ENCODE measurements at regions not wholly inside any gene's neighbourhood (a gene's known extent, or its start where the extent isn't known, plus 50 kb on each side); places are given as distances from the start of the nearest gene placed in this dataset.

DNA sequence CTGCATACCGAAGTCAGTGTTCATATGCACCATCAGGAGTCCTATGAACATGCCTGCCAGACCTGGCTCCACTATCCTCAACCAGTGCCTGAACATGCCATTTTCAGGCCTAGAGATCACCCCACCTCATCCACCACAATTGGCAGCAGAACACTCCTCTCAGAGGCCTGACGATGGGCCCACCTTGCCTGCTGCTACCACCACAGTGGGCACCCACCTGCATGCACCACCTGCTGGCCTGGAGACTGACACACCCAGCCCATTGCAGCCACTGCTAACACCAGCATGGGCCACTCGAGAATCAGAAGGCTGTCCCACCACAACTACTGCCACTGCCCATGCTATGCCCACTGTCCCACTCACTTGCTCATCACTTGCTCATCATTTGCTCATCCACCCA is 130.7 kb upstream of the FAM13C start:
- Histone ChIP-seq H3K27ac (ENCODE audit: low read depth, low read length) (no peak overlapping the region), H3K23me2 (ENCODE audit: low read depth, low read length) (no peaks in the 10 kb centered on the region), H2BK15ac (ENCODE audit: low read length) (no peak overlapping the region), H4K5ac (ENCODE audit: insufficient read length, low read depth, low read length) (no peak overlapping the region), H3K18ac (ENCODE audit: extremely low read depth, low read length) (no peak overlapping the region), H3K4me3 (ENCODE audit: extremely low read depth in 1 of 4, insufficient read depth in 2 of 4, low read depth in 3 of 4, low read length in 4 of 4) (no peak overlapping the region), H4K20me1 (replicated peaks in 1 of 2; ENCODE audit: control insufficient read depth in 1 of 2, insufficient read depth in 2 of 2, low read length in 2 of 2) (no peaks in the 10 kb centered on the region), H3K9ac (replicated peaks in 1 of 4; ENCODE audit: extremely low read depth in 1 of 4, low read depth in 3 of 4, low read length in 3 of 4) (no peak overlapping the region), H3K4ac (replicated peaks; ENCODE audit: insufficient read length, low read depth, low read length) (no peak overlapping the region), H2AK5ac (ENCODE audit: low read depth, low read length) (no peak overlapping the region), H2BK5ac (ENCODE audit: low read depth, low read length) (no peak overlapping the region), H3K9me3 (ENCODE audit: insufficient read depth in 2 of 2, low read depth in 1 of 2, low read length in 1 of 2) (peaks cover 3 to 6% of the 10 kb centered on the region in 2 experiments; a peak in 3 of 4 replicates), H4K8ac (ENCODE audit: extremely low read depth, insufficient read depth, low read length) (no peak overlapping the region), H3K56ac (replicated peaks; ENCODE audit: insufficient read length, low read depth, low read length) (peak overlapping the region; percentile 2), H3K4me1 (replicated peaks in 1 of 4; ENCODE audit: control insufficient read depth in 3 of 4, insufficient read depth in 4 of 4, low read length in 3 of 4) (peaks cover 0 to 4% (median 0%) of the 10 kb centered on the region in 4 experiments; a peak in 2 of 7 replicates), H2BK20ac (ENCODE audit: low read length) (no peak overlapping the region), H3K79me1 (ENCODE audit: low read depth, low read length) (no peaks in the 10 kb centered on the region), H2AFZ (ENCODE audit: low read length) (no peak overlapping the region), H3K79me2 (ENCODE audit: control insufficient read depth in 1 of 2, insufficient read depth in 2 of 2, low read length in 2 of 2) (no peaks in the 10 kb centered on the region), H3K14ac (ENCODE audit: insufficient read length) (no peak overlapping the region), H4K91ac (replicated peaks; ENCODE audit: insufficient read length, low read length) (no peak overlapping the region), H3K23ac (ENCODE audit: insufficient read length) (no peak overlapping the region), H2BK12ac (ENCODE audit: low read depth, low read length) (no peak overlapping the region), H3K27me3 (replicated peaks in 1 of 4; ENCODE audit: control insufficient read depth in 3 of 4, extremely low read depth in 1 of 4, insufficient read depth in 3 of 4, low read length in 3 of 4) (no peaks in the 10 kb centered on the region), H3K4me2 (ENCODE audit: insufficient read depth in 1 of 2, low read depth in 2 of 2, low read length in 2 of 2) (no peak overlapping the region), H2BK120ac (replicated peaks; ENCODE audit: low read depth, low read length) (no peak overlapping the region), H3K36me3 (ENCODE audit: control insufficient read depth in 2 of 4, insufficient read depth in 4 of 4, low read length in 3 of 4) (no peaks in the 10 kb centered on the region)
- no peak for FAIRE-seq
- 94% methylated on average over 3 of the region's 3 CpGs; no CpG with 5 or more reads in 1 of the 2 experiments for WGBS, 2 experiments (ENCODE audit: extremely low coverage in 1 of 2, insufficient coverage in 1 of 2, insufficient read length in 1 of 2, insufficient replicate concordance in 2 of 2, low coverage in 1 of 2, low lambda C conversion rate in 2 of 2, missing lambda C conversion rate in 1 of 2)
- CTCF ChIA-PET (ENCODE audit: partially characterized antibody), result interaction anchor here (1.3 to 1.6 kb wide), 2 partner anchors 15 to 87 kb away, joined by 3 to 4 read pairs; no protein-coding TSS in a partner anchor
- POLR2A ChIA-PET (ENCODE audit: partially characterized antibody), result no interaction called here
- no peak for DNase-seq (ENCODE audit: low read depth in 1 of 2, low spot score in 2 of 2)
- TF ChIP-seq EZH2 (IDR thresholded peaks at IDR 0.05; ENCODE audit: low read depth, low read length, severe bottlenecking) (no peak), CBX8 (IDR thresholded peaks at IDR 0.05; ENCODE audit: borderline replicate concordance, low read depth, low read length) (no peak), SRF (IDR thresholded peaks at IDR 0.05; ENCODE audit: low read depth, low read length) (no peak)
- TF ChIP-seq, protein P1, sequence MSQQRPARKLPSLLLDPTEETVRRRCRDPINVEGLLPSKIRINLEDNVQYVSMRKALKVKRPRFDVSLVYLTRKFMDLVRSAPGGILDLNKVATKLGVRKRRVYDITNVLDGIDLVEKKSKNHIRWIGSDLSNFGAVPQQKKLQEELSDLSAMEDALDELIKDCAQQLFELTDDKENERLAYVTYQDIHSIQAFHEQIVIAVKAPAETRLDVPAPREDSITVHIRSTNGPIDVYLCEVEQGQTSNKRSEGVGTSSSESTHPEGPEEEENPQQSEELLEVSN (IDR thresholded peaks at IDR 0.05), result no peak
